DOHH2 (cell line): ENCODE measurements at regions not wholly inside any gene's neighbourhood (a gene's known extent, or its start where the extent isn't known, plus 50 kb on each side); places are given as distances from the start of the nearest gene placed in this dataset.

ENCODE experiments used
- CTCF ChIP-seq: fragments of 200-600 bp; sonication (generic); IDR thresholded peaks from one replicate; pipeline ENCODE4 v1.5.1; 2014; ENCODE audit warnings: antibody characterized with exemption, mild to moderate bottlenecking, low read depth, low read length; ENCODE audit not compliant: poor library complexity, severe bottlenecking
- EZH2phosphoT487 ChIP-seq: fragments of 200-600 bp; sonication (generic); IDR thresholded peaks from 2 replicates; pipeline ENCODE4 v1.6.1; 2017; ENCODE audit warnings: borderline replicate concordance, mild to moderate bottlenecking, antibody characterized with exemption, low read length, moderate library complexity, mixed read lengths

- no peak for TF ChIP-seq EZH2phosphoT487
- no peak for TF ChIP-seq CTCF
Observed at GRCh38 chrX:134732676-134733075, 64.3 kb downstream of the PABIR2 start.
